Sigmoid colon (tissue), 6 donors: ENCODE measurements at regions not wholly inside any gene's neighbourhood (a gene's known extent, or its start where the extent isn't known, plus 50 kb on each side); places are given as distances from the start of the nearest gene placed in this dataset.

ENCODE experiments used
- DNase-seq: peaks from one replicate; pipeline ENCODE4 v3.0.0-alpha.2; 2019
- H3K27ac ChIP-seq, 4 donors: fragments of 200-600 bp; sonication (generic); one replicate each; pipeline ENCODE4 v1.5.1; 2016 to 2019; ENCODE audit warnings: mild to moderate bottlenecking in 1 of 4
- H3K27me3 ChIP-seq, 3 donors: fragments of 200-600 bp; sonication (generic); one replicate each; pipeline ENCODE4 v1.5.1; 2019; ENCODE audit warnings: mild to moderate bottlenecking in 1 of 3
- H3K36me3 ChIP-seq, 4 donors: fragments of 200-600 bp; sonication (generic); one replicate each; pipeline ENCODE4 v1.5.1; 2016 to 2019
- H3K4me1 ChIP-seq, 4 donors: fragments of 200-600 bp; sonication (generic); one replicate each; pipeline ENCODE4 v1.5.1; 2017 to 2019
- H3K4me3 ChIP-seq, 4 donors: fragments of 200-600 bp; sonication (generic); one replicate each; pipeline ENCODE4 v1.5.1; 2017 to 2019; ENCODE audit warnings: mild to moderate bottlenecking in 2 of 4, moderate library complexity in 1 of 4
- H3K9me3 ChIP-seq, 4 donors: fragments of 200-600 bp in 3 of 4; sonication (generic) in 3 of 4; one replicate each; pipeline versions ENCODE4 v1.5.1 to v1.6.1; 2013 to 2019
- EP300 ChIP-seq, 4 donors: sonication (generic); formaldehyde crosslinking; IDR thresholded peaks; one replicate each; pipeline ENCODE4 v1.6.1; 2017; ENCODE audit warnings: antibody characterized with exemption in 4 of 4
- POLR2A ChIP-seq, 2 donors: fragments of 450-650 bp; IDR thresholded peaks; one replicate each; pipeline ENCODE4 v1.6.1; 2016; ENCODE audit warnings: antibody characterized with exemption in 2 of 2, mild to moderate bottlenecking in 2 of 2, moderate library complexity in 2 of 2
- POLR2AphosphoS5 ChIP-seq, 4 donors: sonication (generic); formaldehyde crosslinking; IDR thresholded peaks; one replicate each; pipeline ENCODE4 v1.6.1; 2017; ENCODE audit warnings: antibody characterized with exemption in 4 of 4
- WGBS, 2 donors: extraction: QIAGEN DNeasy Blood & Tissue Kit; methylation state at CpG; one replicate each; pipeline ENCODE4 v1.1.7; 2013; 5-methylcytosine and 5-hydroxymethylcytosine counted together
- intact Hi-C: fragments of 100-400 bp; cut with DNase I; formaldehyde crosslinking; loops from one replicate; pipeline ENCODE4 v1.15.1; 2023
- TF ChIP-seq, protein P1 (sequence below), 4 experiments: fragments of 450-650 bp in 3 of 4; fragments of 200-600 bp in 1 of 4; IDR thresholded peaks; one replicate each; pipeline ENCODE4 v1.5.1; 2016 to 2019; ENCODE audit warnings: antibody characterized with exemption in 4 of 4, mild to moderate bottlenecking in 3 of 4, moderate library complexity in 2 of 4
- donor health status: healthy with polysubstance abuse.
- donor health status: healthy.

DNA sequence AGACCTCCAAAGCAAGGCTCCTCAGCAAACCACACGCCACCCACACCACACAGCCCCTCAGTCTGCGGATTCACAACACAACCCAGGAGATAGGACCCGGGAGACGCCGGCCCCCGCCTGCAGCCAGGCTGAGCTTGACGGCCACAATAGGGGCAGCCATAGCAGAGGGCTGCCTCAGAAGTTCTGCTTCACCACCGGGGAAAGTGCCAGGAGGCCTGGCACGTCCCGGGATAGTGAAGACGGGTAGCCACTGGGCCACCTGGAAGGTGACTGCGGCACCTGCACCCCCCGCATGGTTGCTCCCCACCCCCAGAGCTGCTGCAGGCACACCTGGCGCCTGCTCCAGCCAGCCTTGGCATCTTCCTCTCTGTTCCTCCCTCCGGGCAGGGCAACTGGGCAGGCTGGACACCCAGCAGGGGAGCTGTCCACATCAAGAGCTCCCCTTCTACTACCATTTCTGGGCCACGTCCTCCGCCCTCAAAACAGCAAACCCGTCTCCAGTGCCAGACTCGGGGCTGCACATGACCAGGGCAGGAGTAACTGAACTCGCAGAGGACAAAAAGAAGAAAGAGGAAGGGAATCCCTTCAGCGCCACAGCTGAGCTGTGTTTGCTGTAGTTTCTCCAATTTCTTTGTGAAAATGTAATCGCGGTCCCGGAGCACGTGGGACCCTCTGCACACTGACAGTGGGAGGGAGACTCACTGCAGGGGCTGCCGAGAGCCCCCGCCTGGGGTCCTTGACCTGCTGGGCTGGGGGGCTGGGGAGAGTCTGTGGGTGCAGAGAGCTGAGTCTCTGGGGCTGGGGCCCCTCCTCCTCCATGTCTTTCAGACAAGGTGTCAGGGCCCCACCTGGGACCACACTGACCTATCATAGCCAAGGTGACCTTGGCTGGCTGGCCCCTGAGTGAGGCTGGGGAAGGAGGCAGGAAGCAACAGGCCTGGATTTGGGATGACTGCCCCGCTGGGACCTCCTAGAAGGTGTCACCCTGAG is 74.2 kb upstream of the C14orf180 start:
- DNase-seq: no peak
- peaks cover 0 to 20% (median 6%) of the 10 kb centered on the region in 3 donors for H3K27me3 ChIP-seq
- intact Hi-C loops: no loop called here
- H3K4me3 ChIP-seq: no peak overlapping the region
- no peak overlapping the region for H3K27ac ChIP-seq
- no peaks in the 10 kb centered on the region for H3K36me3 ChIP-seq
- H3K4me1 ChIP-seq: no peaks in the 10 kb centered on the region
- 75 to 79% methylated on average over 28 of the region's 28 CpGs for WGBS, 2 donors
- peaks cover 2 to 10% (median 8%) of the 10 kb centered on the region in 4 donors for H3K9me3 ChIP-seq
- TF ChIP-seq EP300 (IDR thresholded peaks at IDR 0.05) (no peak), POLR2A (IDR thresholded peaks at IDR 0.05) (no peak), POLR2AphosphoS5 (IDR thresholded peaks at IDR 0.05) (no peak)
- TF ChIP-seq, protein P1, sequence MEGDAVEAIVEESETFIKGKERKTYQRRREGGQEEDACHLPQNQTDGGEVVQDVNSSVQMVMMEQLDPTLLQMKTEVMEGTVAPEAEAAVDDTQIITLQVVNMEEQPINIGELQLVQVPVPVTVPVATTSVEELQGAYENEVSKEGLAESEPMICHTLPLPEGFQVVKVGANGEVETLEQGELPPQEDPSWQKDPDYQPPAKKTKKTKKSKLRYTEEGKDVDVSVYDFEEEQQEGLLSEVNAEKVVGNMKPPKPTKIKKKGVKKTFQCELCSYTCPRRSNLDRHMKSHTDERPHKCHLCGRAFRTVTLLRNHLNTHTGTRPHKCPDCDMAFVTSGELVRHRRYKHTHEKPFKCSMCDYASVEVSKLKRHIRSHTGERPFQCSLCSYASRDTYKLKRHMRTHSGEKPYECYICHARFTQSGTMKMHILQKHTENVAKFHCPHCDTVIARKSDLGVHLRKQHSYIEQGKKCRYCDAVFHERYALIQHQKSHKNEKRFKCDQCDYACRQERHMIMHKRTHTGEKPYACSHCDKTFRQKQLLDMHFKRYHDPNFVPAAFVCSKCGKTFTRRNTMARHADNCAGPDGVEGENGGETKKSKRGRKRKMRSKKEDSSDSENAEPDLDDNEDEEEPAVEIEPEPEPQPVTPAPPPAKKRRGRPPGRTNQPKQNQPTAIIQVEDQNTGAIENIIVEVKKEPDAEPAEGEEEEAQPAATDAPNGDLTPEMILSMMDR (IDR thresholded peaks at IDR 0.05): no peak

DNA sequence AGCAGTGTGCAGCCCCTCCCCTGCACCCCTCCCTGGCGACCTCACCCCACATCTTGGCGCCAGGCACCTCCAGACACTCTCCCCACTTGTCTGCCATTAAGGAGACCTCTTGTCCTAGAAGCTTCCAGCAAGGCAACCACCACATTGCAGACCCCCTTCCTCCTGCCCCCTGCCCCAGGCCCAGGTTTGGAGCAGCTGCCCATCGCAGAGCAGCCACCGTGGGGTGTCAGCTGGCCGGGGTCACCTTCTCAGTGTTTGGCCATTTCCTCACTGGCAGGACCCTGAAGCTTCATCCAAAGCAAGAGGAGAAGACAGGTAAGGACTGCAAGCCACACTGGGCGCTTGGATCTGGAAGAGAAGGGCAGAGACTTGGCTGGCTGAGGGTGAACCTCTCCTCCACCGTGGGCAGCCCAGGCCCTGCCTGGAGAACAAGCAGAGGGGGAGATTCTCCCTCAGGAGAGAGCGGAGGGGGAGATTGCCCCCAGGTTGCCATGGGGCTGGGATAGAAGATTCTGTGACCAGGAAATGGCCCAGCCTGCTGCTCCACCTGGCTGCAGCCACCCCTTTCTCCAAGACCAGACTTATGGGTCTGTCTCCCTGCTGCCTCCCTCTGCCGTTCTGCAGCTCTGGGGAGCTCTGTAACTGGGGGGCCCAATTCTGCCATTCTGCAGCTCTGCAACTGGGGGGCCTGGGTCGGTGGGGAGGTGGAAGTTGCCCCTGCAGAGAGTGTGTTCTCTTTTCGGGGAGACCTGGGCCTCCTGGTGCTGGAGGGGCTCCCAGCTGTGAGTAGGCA is 72.9 kb upstream of the C14orf180 start:
- H3K9me3 ChIP-seq: peaks cover 2 to 10% (median 8%) of the 10 kb centered on the region in 4 donors
- H3K27me3 ChIP-seq: peaks cover 0 to 20% (median 6%) of the 10 kb centered on the region in 3 donors
- TF ChIP-seq POLR2A (IDR thresholded peaks at IDR 0.05): no peak
- TF ChIP-seq EP300 (IDR thresholded peaks at IDR 0.05): no peak
- TF ChIP-seq, protein P1 (IDR thresholded peaks at IDR 0.05): no peak
- no peak for TF ChIP-seq POLR2AphosphoS5 (IDR thresholded peaks at IDR 0.05)
- H3K36me3 ChIP-seq: no peaks in the 10 kb centered on the region
- H3K27ac ChIP-seq: no peak overlapping the region
- DNase-seq: no peak
- no peak overlapping the region for H3K4me3 ChIP-seq
- H3K4me1 ChIP-seq: no peaks in the 10 kb centered on the region
- intact Hi-C loops: no loop called here
- 76 to 77% methylated on average over 11 of the region's 11 CpGs for WGBS, 2 donors

DNA sequence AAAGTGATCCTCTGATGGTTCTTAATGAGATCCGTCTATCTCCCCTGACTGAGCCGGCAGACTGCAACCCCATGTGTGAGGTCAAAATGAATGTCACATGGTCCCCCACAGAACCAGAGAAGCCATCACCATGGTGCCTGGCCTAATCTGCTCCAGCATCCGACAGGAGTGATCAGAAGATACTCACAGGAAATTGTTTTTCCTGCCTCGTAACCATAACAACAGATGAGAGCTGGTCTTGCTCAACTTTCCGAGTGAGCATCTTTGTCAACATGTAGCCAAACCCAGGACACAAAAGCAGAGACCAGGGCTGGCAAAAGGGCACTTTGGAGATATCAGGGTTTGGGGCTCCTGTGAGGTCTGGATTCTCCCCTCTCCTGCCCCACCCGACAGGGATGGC is 72.1 kb upstream of the C14orf180 start:
- Histone ChIP-seq H3K4me1 (no peaks in the 10 kb centered on the region), H3K27me3 (peaks cover 0 to 27% (median 6%) of the 10 kb centered on the region in 3 donors), H3K9me3 (peaks cover 0 to 4% (median 2%) of the 10 kb centered on the region in 4 donors), H3K36me3 (no peaks in the 10 kb centered on the region), H3K4me3 (no peak overlapping the region), H3K27ac (no peak overlapping the region)
- intact Hi-C loops: no loop called here
- no peak for TF ChIP-seq POLR2AphosphoS5 (IDR thresholded peaks at IDR 0.05)
- TF ChIP-seq, protein P1 (IDR thresholded peaks at IDR 0.05): no peak
- TF ChIP-seq EP300 (IDR thresholded peaks at IDR 0.05): no peak
- TF ChIP-seq POLR2A (IDR thresholded peaks at IDR 0.05): no peak
- WGBS, 2 donors: 60 to 75% methylated on average over 6 of the region's 6 CpGs
- no peak for DNase-seq

DNA sequence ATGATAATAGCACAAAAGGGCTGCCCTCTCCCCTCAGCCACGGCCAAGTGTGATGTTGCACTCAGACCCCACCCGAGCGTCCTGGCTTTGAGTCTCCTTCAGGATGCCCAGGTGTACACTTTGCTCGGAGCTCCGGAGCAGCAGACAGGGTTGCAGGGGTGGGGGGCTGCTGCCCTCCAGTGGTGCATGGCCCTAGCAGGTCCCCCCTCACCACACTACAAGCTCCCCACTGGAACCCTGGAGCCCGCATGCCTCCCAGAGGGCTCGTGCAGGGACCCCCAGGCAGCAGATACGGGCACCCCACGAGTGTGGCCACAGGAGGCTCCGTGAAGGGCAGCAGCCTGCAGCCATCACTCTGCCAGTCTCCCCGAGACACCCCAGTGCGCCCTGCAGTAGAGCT is 69.9 kb upstream of the C14orf180 start:
- no peak for TF ChIP-seq EP300 (IDR thresholded peaks at IDR 0.05)

DNA sequence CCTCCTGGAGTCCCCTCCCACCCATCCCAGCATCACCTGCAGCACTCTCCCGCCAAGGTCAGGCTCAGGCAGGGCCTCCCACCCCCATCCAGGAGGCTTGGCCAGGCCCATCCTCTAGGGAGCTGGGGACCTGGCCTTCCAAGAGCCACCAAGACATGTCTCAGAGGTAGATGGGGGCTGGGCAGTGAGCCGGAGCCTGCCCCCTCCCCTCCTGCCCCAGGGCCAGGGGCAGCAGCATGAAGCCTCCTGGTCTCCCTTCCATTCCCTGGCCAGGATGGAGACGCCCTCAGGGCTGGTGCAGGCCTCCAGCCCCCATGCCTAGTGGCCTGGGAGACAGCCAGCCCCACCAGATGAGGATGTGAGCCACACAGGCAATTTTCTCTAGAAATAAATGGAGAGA is 69.3 kb upstream of the C14orf180 start:
- Histone ChIP-seq H3K27me3 (peaks cover 0 to 25% (median 6%) of the 10 kb centered on the region in 3 donors), H3K27ac (no peak overlapping the region)
- 31 to 46% methylated on average over 3 of the region's 3 CpGs for WGBS, 2 donors

More for the DNA sequence above, 69.9 kb upstream of the C14orf180 start:
- Histone ChIP-seq H3K4me3 (no peak overlapping the region), H3K36me3 (no peaks in the 10 kb centered on the region), H3K9me3 (no peaks in the 10 kb centered on the region), H3K27ac (no peak overlapping the region), H3K4me1 (no peaks in the 10 kb centered on the region), H3K27me3 (peaks cover 0 to 27% (median 6%) of the 10 kb centered on the region in 3 donors)
- intact Hi-C loops: no loop called here
- no peak for DNase-seq
- WGBS, 2 donors: 70 to 77% methylated on average over 12 of the region's 12 CpGs

More for the DNA sequence above, 69.3 kb upstream of the C14orf180 start:
- Histone ChIP-seq H3K9me3 (no peaks in the 10 kb centered on the region), H3K4me3 (no peak overlapping the region), H3K4me1 (no peaks in the 10 kb centered on the region), H3K36me3 (no peaks in the 10 kb centered on the region)
- TF ChIP-seq POLR2A (IDR thresholded peaks at IDR 0.05): no peak
- TF ChIP-seq EP300 (IDR thresholded peaks at IDR 0.05): no peak
- no peak for DNase-seq
- intact Hi-C loops: no loop called here
